MM.1S (cell line): ENCODE measurements at regions not wholly inside any gene's neighbourhood (a gene's known extent, or its start where the extent isn't known, plus 50 kb on each side); places are given as distances from the start of the nearest gene placed in this dataset.

Source experiments
- DNase-seq: peaks from one replicate; pipeline ENCODE4 v3.0.0-alpha.2; 2015
- H2AFZ ChIP-seq: fragments of 300-600 bp; sonication (generic); 2 replicates; pipeline ENCODE4 v1.6.0; 2016; ENCODE audit warnings: antibody characterized with exemption, low read length
- H3F3A ChIP-seq: fragments of 300-600 bp; sonication (generic); 2 replicates; pipeline ENCODE4 v1.6.1; 2016; ENCODE audit warnings: mild to moderate bottlenecking, antibody characterized with exemption, low read length, moderate library complexity, mixed read lengths; ENCODE audit not compliant: insufficient read depth
- H3K27ac ChIP-seq: fragments of 300-600 bp; sonication (generic); 2 replicates; pipeline ENCODE4 v1.5.1; 2016; ENCODE audit warnings: mild to moderate bottlenecking, low read length
- H3K27me3 ChIP-seq: fragments of 300-600 bp; sonication (generic); replicated peaks from 2 replicates; pipeline ENCODE4 v1.6.0; 2016; ENCODE audit warnings: low read length; ENCODE audit not compliant: insufficient read depth
- H3K36me3 ChIP-seq: fragments of 300-600 bp; sonication (generic); replicated peaks from 2 replicates; pipeline ENCODE4 v1.6.1; 2016; ENCODE audit warnings: mild to moderate bottlenecking, low read length, mixed read lengths; ENCODE audit not compliant: insufficient read depth
- H3K4me1 ChIP-seq: fragments of 300-600 bp; sonication (generic); 2 replicates; pipeline ENCODE4 v1.6.1; 2016; ENCODE audit warnings: low read length, mixed read lengths
- H3K4me2 ChIP-seq: fragments of 300-600 bp; sonication (generic); 2 replicates; pipeline ENCODE4 v1.6.0; 2016; ENCODE audit warnings: low read depth, low read length
- H3K4me3 ChIP-seq: fragments of 300-600 bp; sonication (generic); 2 replicates; pipeline ENCODE4 v1.5.1; 2016; ENCODE audit warnings: low read length, mixed read lengths
- H3K79me2 ChIP-seq: fragments of 300-600 bp; sonication (generic); 2 replicates; pipeline ENCODE4 v1.6.1; 2016; ENCODE audit warnings: mixed run types, low read length, mixed read lengths
- H3K9ac ChIP-seq: fragments of 300-600 bp; sonication (generic); 2 replicates; pipeline ENCODE4 v1.6.1; 2016; ENCODE audit warnings: low read length, mixed read lengths
- H3K9me2 ChIP-seq: fragments of 300-600 bp; sonication (generic); replicated peaks from 2 replicates; pipeline ENCODE4 v1.6.1; 2016; ENCODE audit warnings: mild to moderate bottlenecking, low read length, mixed read lengths; ENCODE audit not compliant: insufficient read depth
- H3K9me3 ChIP-seq: fragments of 300-600 bp; sonication (generic); replicated peaks from 2 replicates; pipeline ENCODE4 v1.6.1; 2016; ENCODE audit warnings: mild to moderate bottlenecking, low read length, mixed read lengths; ENCODE audit not compliant: insufficient read depth
- H4K20me1 ChIP-seq: fragments of 300-600 bp; sonication (generic); 2 replicates; pipeline ENCODE4 v1.6.1; 2016; ENCODE audit warnings: mild to moderate bottlenecking, low read length, moderate library complexity, mixed read lengths; ENCODE audit not compliant: insufficient read depth
- CTCF ChIP-seq: fragments of 300-600 bp; sonication (generic); IDR thresholded peaks from 2 replicates; pipeline ENCODE4 v1.5.1; 2016; ENCODE audit warnings: antibody characterized with exemption, low read length, mixed read lengths
- EZH2 ChIP-seq: fragments of 300-600 bp; sonication (generic); optimal IDR thresholded peaks from 2 replicates; pipeline ENCODE3; 2017; ENCODE audit warnings: low read depth, mild to moderate bottlenecking, antibody characterized with exemption, low read length, mixed read lengths
- EZH2phosphoT487 ChIP-seq: fragments of 300-600 bp; sonication (generic); IDR thresholded peaks from 2 replicates; pipeline ENCODE4 v1.6.1; 2018; ENCODE audit warnings: antibody characterized with exemption, low read length

GRCh38 chr2:186281726-186282125 is 204.3 kb upstream of the ZC3H15 start:
- Histone ChIP-seq H3K36me3 (no peaks in the 10 kb centered on the region), H3K4me2 (no peak overlapping the region), H3K4me1 (no peaks in the 10 kb centered on the region), H3F3A (no peaks in the 10 kb centered on the region), H3K9me3 (no peaks in the 10 kb centered on the region), H3K79me2 (no peaks in the 10 kb centered on the region), H4K20me1 (no peaks in the 10 kb centered on the region), H3K27ac (no peak overlapping the region), H3K9ac (no peak overlapping the region), H2AFZ (no peak overlapping the region), H3K27me3 (no peaks in the 10 kb centered on the region), H3K4me3 (no peak overlapping the region), H3K9me2 (no peaks in the 10 kb centered on the region)
- TF ChIP-seq EZH2 (no peak), CTCF (no peak), EZH2phosphoT487 (no peak)
- DNase-seq: no peak

GRCh38 chr2:186294248-186294888 is 191.7 kb upstream of the ZC3H15 start:
- no peak overlapping the region for H2AFZ ChIP-seq
- H3K4me3 ChIP-seq: no peak overlapping the region
- H3K9ac ChIP-seq: no peak overlapping the region
- no peaks in the 10 kb centered on the region for H3F3A ChIP-seq
- no peaks in the 10 kb centered on the region for H3K36me3 ChIP-seq
- no peaks in the 10 kb centered on the region for H4K20me1 ChIP-seq
- H3K4me1 ChIP-seq: peaks cover 13% of the 10 kb centered on the region
- H3K27me3 ChIP-seq: no peaks in the 10 kb centered on the region
- H3K9me2 ChIP-seq: no peaks in the 10 kb centered on the region
- no peaks in the 10 kb centered on the region for H3K9me3 ChIP-seq
- no peak for TF ChIP-seq CTCF
- TF ChIP-seq EZH2phosphoT487: no peak
- TF ChIP-seq EZH2: no peak
- no peaks in the 10 kb centered on the region for H3K79me2 ChIP-seq
- peak overlapping the region; percentile 3; the same call in 1 of the 2 replicates for H3K4me2 ChIP-seq
- no peak overlapping the region for H3K27ac ChIP-seq
- DNase-seq: peak; percentile 12

- Histone ChIP-seq H3K4me3 (no peak overlapping the region), H3K79me2 (no peaks in the 10 kb centered on the region), H2AFZ (no peak overlapping the region), H3K4me2 (no peak overlapping the region), H3K27me3 (no peaks in the 10 kb centered on the region), H3F3A (no peaks in the 10 kb centered on the region), H3K9ac (no peak overlapping the region), H3K4me1 (peaks cover 6% of the 10 kb centered on the region), H3K36me3 (no peaks in the 10 kb centered on the region), H3K9me2 (no peaks in the 10 kb centered on the region), H3K27ac (no peak overlapping the region), H3K9me3 (no peaks in the 10 kb centered on the region), H4K20me1 (no peaks in the 10 kb centered on the region)
- DNase-seq: no peak
- TF ChIP-seq EZH2phosphoT487 (no peak), CTCF (no peak), EZH2 (no peak)
Observed at GRCh38 chr2:186299610-186300009, 186.4 kb upstream of the ZC3H15 start.
